Liver (tissue), 3 donors: ENCODE measurements at regions not wholly inside any gene's neighbourhood (a gene's known extent, or its start where the extent isn't known, plus 50 kb on each side); places are given as distances from the start of the nearest gene placed in this dataset.
A peak's percentile ranks its signal among the peaks of the same experiment; 100 is the strongest.

Experiments
- ATF3 ChIP-seq: IDR thresholded peaks from 2 replicates; pipeline ENCODE4 v1.6.1; 2016; ENCODE audit warnings: antibody characterized with exemption
- CTCF ChIP-seq: fragments of 150-350 bp; IDR thresholded peaks from 2 replicates; pipeline ENCODE4 v1.5.1; 2017; ENCODE audit warnings: improper control_type of control experiment, low read depth, low read length; ENCODE audit not compliant: missing input control
- HNF4A ChIP-seq, 2 donors: conservative IDR thresholded peaks; 2 replicates each; pipeline ENCODE4 v1.6.1; 2016; ENCODE audit warnings: antibody characterized with exemption in 2 of 2, mild to moderate bottlenecking in 2 of 2
- JUND ChIP-seq, 2 donors: IDR thresholded peaks; 2 replicates each; pipeline ENCODE4 v1.6.1; 2016; ENCODE audit warnings: antibody characterized with exemption in 2 of 2
- MAX ChIP-seq: IDR thresholded peaks from 2 replicates; pipeline ENCODE4 v1.6.1; 2016; ENCODE audit warnings: antibody characterized with exemption
- RAD21 ChIP-seq, 2 donors: IDR thresholded peaks; 2 replicates each; pipeline ENCODE4 v1.6.1; 2016; ENCODE audit warnings: antibody characterized with exemption in 2 of 2, mild to moderate bottlenecking in 2 of 2
- REST ChIP-seq: IDR thresholded peaks from 2 replicates; pipeline ENCODE4 v1.6.1; 2016; ENCODE audit warnings: antibody characterized with exemption, mild to moderate bottlenecking
- SP1 ChIP-seq: IDR thresholded peaks from 2 replicates; pipeline ENCODE4 v1.6.1; 2018; ENCODE audit warnings: antibody characterized with exemption, mild to moderate bottlenecking
- TAF1 ChIP-seq: conservative IDR thresholded peaks from 2 replicates; pipeline ENCODE4 v1.6.1; 2016; ENCODE audit warnings: antibody characterized with exemption, mild to moderate bottlenecking
- YY1 ChIP-seq: IDR thresholded peaks from 2 replicates; pipeline ENCODE4 v1.6.1; 2016; ENCODE audit warnings: antibody characterized with exemption, mild to moderate bottlenecking
- ZBTB33 ChIP-seq: IDR thresholded peaks from 2 replicates; pipeline ENCODE4 v1.6.1; 2016; ENCODE audit warnings: antibody characterized with exemption
- donor health status: healthy.
- donor health status: healthy.

GRCh38 chr16:6258056-6258455 is 1074.6 kb upstream of the RBFOX1 start:
- TF ChIP-seq CTCF = no peak
- TF ChIP-seq YY1 = no peak
- TF ChIP-seq HNF4A (conservative IDR thresholded peaks at IDR 0.05) = no peak
- TF ChIP-seq ATF3 = peak; percentile 35
- no peak for TF ChIP-seq SP1
- no peak for TF ChIP-seq MAX
- no peak for TF ChIP-seq REST
- TF ChIP-seq TAF1 = no peak
- no peak for TF ChIP-seq RAD21 (IDR thresholded peaks at IDR 0.05)
- TF ChIP-seq JUND (IDR thresholded peaks at IDR 0.05) = no peak
- no peak for TF ChIP-seq ZBTB33
